ENCODE measurements at regions not wholly inside any gene's neighbourhood (a gene's known extent, or its start where the extent isn't known, plus 50 kb on each side); places are given as distances from the start of the nearest gene placed in this dataset.

GRCh38 chrY:19058831-19059370, 285.4 kb upstream of the HSFY2 start:
- no peaks in the 10 kb centered on the region for H3K36me3 ChIP-seq (ENCODE audit: control insufficient read depth, insufficient read depth, low read length)
- ATAC-seq (no peak), DNase-seq (ENCODE audit: low read depth, low spot score) (no peak)
- no peak overlapping the region for H3K4me3 ChIP-seq (ENCODE audit: low read depth in 2 of 2, low read length in 2 of 2)
- no TSS peak for BruUV-seq (replicated peaks)
- no peaks in the 10 kb centered on the region for H3K27me3 ChIP-seq (ENCODE audit: control insufficient read depth, insufficient read depth, low read length)
- ChIA-PET CTCF (no interaction called here), POLR2A (no interaction called here)
- in situ Hi-C loops (cut with HindIII; ENCODE audit: low pct_unique_long_range_greater_than_20kb, low sequenced_read_pairs) (no loop called here), intact Hi-C loops (cut with micrococcal nuclease; ENCODE audit: unreplicated experiment) (no loop called here)
- TF ChIP-seq POLR2AphosphoS5 (IDR thresholded peaks at IDR 0.05; ENCODE audit: low read depth, low read length), result no peak
- TF ChIP-seq REST (IDR thresholded peaks at IDR 0.05; ENCODE audit: insufficient read depth in 1 of 2, low read depth in 2 of 2, low read length in 1 of 2), result no peak
- TF ChIP-seq CTCF (IDR thresholded peaks at IDR 0.05), result no peak
- TF ChIP-seq SIN3A (IDR thresholded peaks at IDR 0.05; ENCODE audit: borderline replicate concordance, insufficient read depth, low read depth, low read length), result no peak
- no peak for TF ChIP-seq TCF7L2 (IDR thresholded peaks at IDR 0.05; ENCODE audit: low read depth, low read length)
- H3K27ac ChIP-seq (ENCODE audit: low read length), result no peak overlapping the region
- no peaks in the 10 kb centered on the region for H3K4me1 ChIP-seq (ENCODE audit: control insufficient read depth, insufficient read depth, low read length)
- no peaks in the 10 kb centered on the region for H3K9me3 ChIP-seq (ENCODE audit: control insufficient read depth, insufficient read depth, low read depth, low read length)

- no peak overlapping the region for H3K27ac ChIP-seq (ENCODE audit: low read length)
- in situ Hi-C loops (cut with HindIII; ENCODE audit: low pct_unique_long_range_greater_than_20kb, low sequenced_read_pairs), result no loop called here
Observed at GRCh38 chrY:19056138-19056469, 282.6 kb upstream of the HSFY2 start.

More at GRCh38 chrY:19056138-19056469, 282.6 kb upstream of the HSFY2 start:
- POLR2A ChIA-PET, result no interaction called here
- BruUV-seq (replicated peaks), result no TSS peak
- TF ChIP-seq TCF7L2 (IDR thresholded peaks at IDR 0.05; ENCODE audit: low read depth, low read length), result no peak
- no peak for TF ChIP-seq SIN3A (IDR thresholded peaks at IDR 0.05; ENCODE audit: borderline replicate concordance, insufficient read depth, low read depth, low read length)
- TF ChIP-seq CTCF (IDR thresholded peaks at IDR 0.05), result no peak
- no peak for TF ChIP-seq REST (IDR thresholded peaks at IDR 0.05; ENCODE audit: insufficient read depth in 1 of 2, low read depth in 2 of 2, low read length in 1 of 2)
- Histone ChIP-seq H3K36me3 (ENCODE audit: control insufficient read depth, insufficient read depth, low read length) (no peaks in the 10 kb centered on the region), H3K4me3 (ENCODE audit: low read depth in 2 of 2, low read length in 2 of 2) (no peak overlapping the region), H3K4me1 (ENCODE audit: control insufficient read depth, insufficient read depth, low read length) (no peaks in the 10 kb centered on the region), H3K9me3 (ENCODE audit: control insufficient read depth, insufficient read depth, low read depth, low read length) (no peaks in the 10 kb centered on the region), H3K27me3 (ENCODE audit: control insufficient read depth, insufficient read depth, low read length) (no peaks in the 10 kb centered on the region)
- intact Hi-C loops (cut with micrococcal nuclease; ENCODE audit: unreplicated experiment), result no loop called here
- DNase-seq (ENCODE audit: low read depth, low spot score), result no peak
- CTCF ChIA-PET, result no interaction called here
- ATAC-seq, result no peak
